Progenitor cell of endocrine pancreas (in vitro differentiated cells): ENCODE measurements at regions not wholly inside any gene's neighbourhood (a gene's known extent, or its start where the extent isn't known, plus 50 kb on each side); places are given as distances from the start of the nearest gene placed in this dataset.

ENCODE experiments used
- DNase-seq: peaks from one replicate; pipeline ENCODE4 v3.0.0; 2021; ENCODE audit warnings: low spot score; ENCODE audit not compliant: unreplicated experiment
- H3K27ac Mint-ChIP-seq: 2 replicates; pipeline ENCODE4 v1.8.0; 2021; ENCODE audit warnings: mild to moderate bottlenecking, moderate library complexity, mixed read lengths
- H3K27me3 Mint-ChIP-seq: 2 replicates; pipeline ENCODE4 v1.8.0; 2021; ENCODE audit warnings: mixed read lengths
- H3K36me3 Mint-ChIP-seq: 2 replicates; pipeline ENCODE4 v1.8.0; 2022; ENCODE audit warnings: mixed read lengths; ENCODE audit not compliant: insufficient read depth
- H3K4me1 Mint-ChIP-seq: 2 replicates; pipeline ENCODE4 v1.8.0; 2021; ENCODE audit warnings: low read depth, mixed read lengths
- H3K4me3 Mint-ChIP-seq: 2 replicates; pipeline ENCODE4 v1.8.0; 2021; ENCODE audit warnings: low read depth, mild to moderate bottlenecking, moderate library complexity, mixed read lengths
- H3K9me3 Mint-ChIP-seq: 2 replicates; pipeline ENCODE4 v1.8.0; 2021; ENCODE audit warnings: low read depth, mixed read lengths
- TF ChIP-seq, protein P1 (sequence below): fragments of 200-600 bp; sonication (generic); IDR thresholded peaks from one replicate; pipeline ENCODE4 v1.5.0; 2021; ENCODE audit warnings: antibody characterized with exemption, mild to moderate bottlenecking; ENCODE audit not compliant: unreplicated experiment

GRCh38 chr9:13939134-13939533 is 374.8 kb downstream of the NFIB start:
- no peaks in the 10 kb centered on the region for H3K27me3 Mint-ChIP-seq
- no peaks in the 10 kb centered on the region for H3K36me3 Mint-ChIP-seq
- H3K4me1 Mint-ChIP-seq, result peaks cover 9% of the 10 kb centered on the region
- H3K9me3 Mint-ChIP-seq, result no peaks in the 10 kb centered on the region
- H3K4me3 Mint-ChIP-seq, result no peak overlapping the region
- no peak for DNase-seq
- TF ChIP-seq, protein P1, sequence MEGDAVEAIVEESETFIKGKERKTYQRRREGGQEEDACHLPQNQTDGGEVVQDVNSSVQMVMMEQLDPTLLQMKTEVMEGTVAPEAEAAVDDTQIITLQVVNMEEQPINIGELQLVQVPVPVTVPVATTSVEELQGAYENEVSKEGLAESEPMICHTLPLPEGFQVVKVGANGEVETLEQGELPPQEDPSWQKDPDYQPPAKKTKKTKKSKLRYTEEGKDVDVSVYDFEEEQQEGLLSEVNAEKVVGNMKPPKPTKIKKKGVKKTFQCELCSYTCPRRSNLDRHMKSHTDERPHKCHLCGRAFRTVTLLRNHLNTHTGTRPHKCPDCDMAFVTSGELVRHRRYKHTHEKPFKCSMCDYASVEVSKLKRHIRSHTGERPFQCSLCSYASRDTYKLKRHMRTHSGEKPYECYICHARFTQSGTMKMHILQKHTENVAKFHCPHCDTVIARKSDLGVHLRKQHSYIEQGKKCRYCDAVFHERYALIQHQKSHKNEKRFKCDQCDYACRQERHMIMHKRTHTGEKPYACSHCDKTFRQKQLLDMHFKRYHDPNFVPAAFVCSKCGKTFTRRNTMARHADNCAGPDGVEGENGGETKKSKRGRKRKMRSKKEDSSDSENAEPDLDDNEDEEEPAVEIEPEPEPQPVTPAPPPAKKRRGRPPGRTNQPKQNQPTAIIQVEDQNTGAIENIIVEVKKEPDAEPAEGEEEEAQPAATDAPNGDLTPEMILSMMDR, result no peak
- no peak overlapping the region for H3K27ac Mint-ChIP-seq

- Mint-ChIP-seq H3K36me3 (no peaks in the 10 kb centered on the region), H3K27ac (no peak overlapping the region), H3K27me3 (no peaks in the 10 kb centered on the region), H3K4me1 (peaks cover 7% of the 10 kb centered on the region), H3K9me3 (no peaks in the 10 kb centered on the region), H3K4me3 (no peak overlapping the region)
- DNase-seq, result no peak
- TF ChIP-seq, protein P1, result no peak
Measured at GRCh38 chr9:13934416-13934815, 379.5 kb downstream of the NFIB start.

GRCh38 chr9:13933268-13933656 is 380.7 kb downstream of the NFIB start:
- TF ChIP-seq, protein P1, result no peak
- Mint-ChIP-seq H3K27ac (no peak overlapping the region), H3K36me3 (no peaks in the 10 kb centered on the region), H3K4me3 (no peak overlapping the region), H3K9me3 (no peaks in the 10 kb centered on the region), H3K27me3 (no peaks in the 10 kb centered on the region), H3K4me1 (peaks cover 5% of the 10 kb centered on the region)
- no peak for DNase-seq

DNA sequence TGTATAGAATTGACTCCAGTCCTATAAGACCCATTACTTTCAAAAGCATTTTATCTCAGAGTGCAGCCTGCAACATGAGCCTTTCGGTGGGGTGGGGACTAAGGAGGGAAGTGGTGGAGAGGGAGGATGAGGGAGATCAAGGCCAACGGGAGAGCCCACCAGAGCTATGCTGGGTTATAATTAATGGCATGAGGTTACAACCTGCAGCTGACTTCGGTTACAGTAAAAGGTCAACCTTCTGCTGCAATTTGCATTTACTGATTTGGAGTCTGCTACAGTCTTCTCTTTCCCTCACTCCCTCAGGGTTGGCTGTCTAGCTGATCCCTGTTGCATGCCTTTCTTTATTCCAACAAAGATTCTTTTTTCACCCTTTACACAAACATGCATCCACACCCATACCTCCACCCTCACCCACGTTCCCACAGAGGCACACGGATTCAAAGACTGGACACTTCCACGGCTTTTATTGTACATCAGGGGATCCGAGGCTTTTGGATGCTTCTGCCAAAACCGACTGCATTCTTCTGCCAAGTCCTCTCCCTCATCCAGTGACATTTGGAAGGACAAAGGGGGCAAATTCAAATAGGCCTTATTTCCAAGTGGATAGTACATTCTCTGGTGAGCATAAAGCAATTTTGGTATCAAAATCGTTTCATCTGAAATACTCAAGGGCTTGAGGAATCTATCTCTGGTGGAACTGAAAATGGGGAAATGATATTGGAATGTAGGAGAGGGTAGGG is 381.2 kb downstream of the NFIB start:
- Mint-ChIP-seq H3K4me1 (peaks cover 3% of the 10 kb centered on the region), H3K27ac (no peak overlapping the region), H3K9me3 (no peaks in the 10 kb centered on the region), H3K27me3 (no peaks in the 10 kb centered on the region), H3K4me3 (no peak overlapping the region), H3K36me3 (no peaks in the 10 kb centered on the region)
- TF ChIP-seq, protein P1, result no peak
- DNase-seq, result no peak

DNA sequence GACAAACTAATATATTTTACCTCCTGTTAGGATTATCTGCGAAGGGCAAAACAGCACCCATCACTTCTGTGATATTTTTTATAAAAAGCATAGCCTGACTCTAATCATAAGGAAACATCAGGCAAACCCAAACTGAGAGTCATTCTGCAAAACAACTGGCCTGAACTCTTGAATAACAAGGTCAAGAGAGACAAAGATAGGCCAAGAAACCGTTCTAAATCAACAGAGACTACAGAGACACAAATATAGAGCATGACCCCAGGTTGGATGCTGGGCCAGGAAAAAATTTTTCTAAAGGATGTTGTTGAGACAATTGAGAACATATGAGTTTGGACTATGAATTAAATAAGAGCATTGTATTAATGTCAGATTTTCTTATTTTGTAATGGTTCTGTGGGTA is 384.9 kb downstream of the NFIB start:
- no peak overlapping the region for H3K4me3 Mint-ChIP-seq
- no peaks in the 10 kb centered on the region for H3K4me1 Mint-ChIP-seq
- H3K36me3 Mint-ChIP-seq, result no peaks in the 10 kb centered on the region
- TF ChIP-seq, protein P1, result no peak
- peaks cover 9% of the 10 kb centered on the region for H3K9me3 Mint-ChIP-seq
- H3K27me3 Mint-ChIP-seq, result no peaks in the 10 kb centered on the region
- DNase-seq, result no peak
- H3K27ac Mint-ChIP-seq, result no peak overlapping the region
